Body of pancreas (tissue), 4 donors: ENCODE measurements at regions not wholly inside any gene's neighbourhood (a gene's known extent, or its start where the extent isn't known, plus 50 kb on each side); places are given as distances from the start of the nearest gene placed in this dataset.

Experiments
- POLR2A ChIP-seq, 3 donors: fragments of 450-650 bp; IDR thresholded peaks; one replicate each; pipeline ENCODE4 v1.6.1; 2016; ENCODE audit warnings: antibody characterized with exemption in 3 of 3, mild to moderate bottlenecking in 2 of 3
- TF ChIP-seq, protein P1 (sequence below), 7 experiments: fragments of 450-650 bp in 4 of 7; fragments of 200-600 bp in 3 of 7; sonication (generic) in 3 of 7; IDR thresholded peaks; one replicate each; pipeline ENCODE4 v1.5.1; 2016 to 2019; ENCODE audit warnings: antibody characterized with exemption in 7 of 7

GRCh38 chr2:131724019-131724418 lies 196.3 kb downstream of the CCDC74A start:
- TF ChIP-seq, protein P1, sequence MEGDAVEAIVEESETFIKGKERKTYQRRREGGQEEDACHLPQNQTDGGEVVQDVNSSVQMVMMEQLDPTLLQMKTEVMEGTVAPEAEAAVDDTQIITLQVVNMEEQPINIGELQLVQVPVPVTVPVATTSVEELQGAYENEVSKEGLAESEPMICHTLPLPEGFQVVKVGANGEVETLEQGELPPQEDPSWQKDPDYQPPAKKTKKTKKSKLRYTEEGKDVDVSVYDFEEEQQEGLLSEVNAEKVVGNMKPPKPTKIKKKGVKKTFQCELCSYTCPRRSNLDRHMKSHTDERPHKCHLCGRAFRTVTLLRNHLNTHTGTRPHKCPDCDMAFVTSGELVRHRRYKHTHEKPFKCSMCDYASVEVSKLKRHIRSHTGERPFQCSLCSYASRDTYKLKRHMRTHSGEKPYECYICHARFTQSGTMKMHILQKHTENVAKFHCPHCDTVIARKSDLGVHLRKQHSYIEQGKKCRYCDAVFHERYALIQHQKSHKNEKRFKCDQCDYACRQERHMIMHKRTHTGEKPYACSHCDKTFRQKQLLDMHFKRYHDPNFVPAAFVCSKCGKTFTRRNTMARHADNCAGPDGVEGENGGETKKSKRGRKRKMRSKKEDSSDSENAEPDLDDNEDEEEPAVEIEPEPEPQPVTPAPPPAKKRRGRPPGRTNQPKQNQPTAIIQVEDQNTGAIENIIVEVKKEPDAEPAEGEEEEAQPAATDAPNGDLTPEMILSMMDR (IDR thresholded peaks at IDR 0.05): no peak
- TF ChIP-seq POLR2A (IDR thresholded peaks at IDR 0.05): no peak
